ENCODE measurements at regions not wholly inside any gene's neighbourhood (a gene's known extent, or its start where the extent isn't known, plus 50 kb on each side); places are given as distances from the start of the nearest gene placed in this dataset.
"Not testable (repeated sequence)": the region's sequence is repeated elsewhere in the genome, so short reads cannot be mapped to it uniquely, and the experiment has no call there.

DNA sequence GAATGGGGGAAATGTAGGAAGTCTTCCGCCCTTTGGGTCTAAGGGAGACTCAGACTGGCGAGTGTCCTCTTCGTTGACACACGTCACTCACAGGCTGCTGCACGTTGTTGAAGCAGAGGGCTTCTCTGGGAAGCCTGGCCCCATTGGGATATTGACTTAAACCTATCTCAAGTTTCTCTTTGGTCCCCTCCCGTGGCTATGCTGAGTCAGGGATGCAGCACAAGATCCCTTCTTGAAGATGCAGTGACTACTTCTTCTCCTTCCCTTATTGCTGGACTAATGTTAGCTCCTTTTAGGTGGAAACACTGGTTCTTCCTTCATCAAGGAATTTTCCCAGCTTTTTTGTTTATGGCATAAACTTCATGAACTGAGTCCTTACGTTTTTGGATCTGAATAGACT, 89.8 kb upstream of the CCDC71L start:
- DNase-seq = no peak

DNA sequence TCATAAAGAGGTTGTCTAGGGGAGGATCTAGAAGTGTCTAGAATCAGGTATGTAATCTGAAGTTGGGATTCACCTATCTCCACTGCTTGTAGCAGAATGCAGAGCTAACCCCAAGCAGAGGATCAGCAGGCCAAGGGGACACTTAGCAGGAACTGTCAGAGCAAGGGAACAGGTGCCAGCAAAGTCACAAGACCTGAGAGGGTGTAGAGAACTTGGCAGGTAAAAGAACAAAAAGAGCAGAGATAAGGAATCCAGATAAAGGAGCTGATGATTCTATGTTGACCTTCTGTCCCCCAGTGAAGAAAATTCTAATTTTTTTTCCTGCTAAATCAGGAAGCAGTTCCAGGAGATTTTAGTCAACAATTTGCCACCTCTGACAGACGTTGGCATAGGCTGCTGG, 91.4 kb upstream of the CCDC71L start:
- no peak for DNase-seq

GRCh38 chr7:106755024-106755423, 94.1 kb upstream of the CCDC71L start:
- DNase-seq = not testable (repeated sequence)

GRCh38 chr7:106755641-106756040, 94.7 kb upstream of the CCDC71L start:
- no peak for DNase-seq

DNA sequence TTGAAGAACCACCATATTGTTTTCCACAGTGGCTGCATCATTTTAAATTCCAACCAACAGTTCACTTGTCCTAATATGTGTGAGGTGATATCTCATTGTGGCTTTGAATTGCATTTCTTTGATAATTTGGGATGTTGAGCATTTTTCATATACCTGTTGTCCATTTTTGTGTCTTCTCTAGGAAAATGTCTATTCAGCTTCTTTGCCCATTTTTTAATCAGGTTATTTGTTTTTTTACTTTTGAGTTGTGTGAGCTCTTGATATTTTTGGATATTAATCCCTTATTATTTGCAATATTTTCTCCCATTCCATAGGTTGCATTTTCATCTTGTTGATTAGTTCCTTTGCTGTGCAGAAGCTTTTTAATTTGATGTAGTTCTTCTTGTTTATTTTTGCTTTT, 95.1 kb upstream of the CCDC71L start:
- no peak for DNase-seq

GRCh38 chr7:106756884-106757283, 95.9 kb upstream of the CCDC71L start:
- DNase-seq = no peak

- no peak for DNase-seq
Observed at GRCh38 chr7:106757846-106758245, 96.9 kb upstream of the CCDC71L start.

DNA sequence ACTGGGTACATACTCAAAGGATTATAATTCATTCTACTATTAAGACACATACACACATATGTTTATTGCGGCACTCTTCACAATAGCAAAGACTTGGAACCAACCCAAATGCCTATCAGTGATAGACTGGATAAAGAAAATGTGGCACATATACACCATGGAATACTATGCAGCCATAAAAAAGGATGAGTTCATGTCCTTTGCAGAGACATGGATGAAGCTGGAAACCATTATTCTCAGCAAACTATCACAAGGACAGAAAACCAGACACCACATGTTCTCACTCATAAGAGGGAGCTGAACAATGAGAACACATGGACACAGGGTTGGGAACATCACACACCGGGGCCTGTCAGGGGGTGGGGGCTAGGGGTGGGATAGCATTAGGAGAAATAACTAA, 101.9 kb upstream of the CCDC71L start:
- DNase-seq = not testable (repeated sequence)

GRCh38 chr7:106763717-106764116, 101.4 kb upstream of the PIK3CG start:
- no peak for DNase-seq

GRCh38 chr7:106765727-106766355, 99.2 kb upstream of the PIK3CG start:
- no peak for DNase-seq

DNA sequence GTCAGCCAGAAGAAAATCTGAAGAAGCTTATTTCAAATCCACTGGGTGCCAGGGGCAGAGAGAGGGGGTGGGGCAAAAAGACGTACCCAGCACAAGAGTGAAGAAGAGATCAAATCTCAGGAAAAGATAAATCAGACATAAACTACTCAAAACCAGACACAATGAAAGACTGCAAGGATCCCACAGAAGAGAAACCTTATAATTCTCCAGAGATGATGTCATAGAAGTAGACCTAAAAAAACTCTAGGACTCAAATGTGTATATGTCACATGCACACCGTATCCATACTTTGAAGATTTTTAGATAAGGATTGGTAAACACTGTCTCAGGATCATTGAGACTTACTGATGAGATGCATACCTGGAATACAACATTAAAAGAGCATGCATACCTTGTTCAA, 98.5 kb upstream of the PIK3CG start:
- no peak for DNase-seq

DNA sequence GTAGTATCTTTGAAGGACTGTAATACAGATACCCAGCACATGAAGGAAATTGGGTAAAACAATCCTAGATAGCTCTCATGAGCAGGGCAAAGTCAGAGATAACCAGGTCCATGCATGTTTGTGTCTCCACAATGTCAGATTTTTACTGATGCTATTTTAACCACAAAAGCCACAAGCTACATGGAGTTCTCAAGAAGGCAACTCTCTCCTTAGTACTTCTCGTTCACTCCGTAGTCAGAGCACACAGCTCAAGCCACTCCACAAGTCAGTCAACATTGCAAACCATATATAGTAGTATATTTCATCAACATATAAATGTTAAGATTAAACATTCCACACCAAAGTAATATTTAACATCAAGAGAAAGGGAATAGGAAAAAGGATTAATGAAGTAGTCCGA, 98.0 kb upstream of the PIK3CG start:
- DNase-seq = no peak

DNA sequence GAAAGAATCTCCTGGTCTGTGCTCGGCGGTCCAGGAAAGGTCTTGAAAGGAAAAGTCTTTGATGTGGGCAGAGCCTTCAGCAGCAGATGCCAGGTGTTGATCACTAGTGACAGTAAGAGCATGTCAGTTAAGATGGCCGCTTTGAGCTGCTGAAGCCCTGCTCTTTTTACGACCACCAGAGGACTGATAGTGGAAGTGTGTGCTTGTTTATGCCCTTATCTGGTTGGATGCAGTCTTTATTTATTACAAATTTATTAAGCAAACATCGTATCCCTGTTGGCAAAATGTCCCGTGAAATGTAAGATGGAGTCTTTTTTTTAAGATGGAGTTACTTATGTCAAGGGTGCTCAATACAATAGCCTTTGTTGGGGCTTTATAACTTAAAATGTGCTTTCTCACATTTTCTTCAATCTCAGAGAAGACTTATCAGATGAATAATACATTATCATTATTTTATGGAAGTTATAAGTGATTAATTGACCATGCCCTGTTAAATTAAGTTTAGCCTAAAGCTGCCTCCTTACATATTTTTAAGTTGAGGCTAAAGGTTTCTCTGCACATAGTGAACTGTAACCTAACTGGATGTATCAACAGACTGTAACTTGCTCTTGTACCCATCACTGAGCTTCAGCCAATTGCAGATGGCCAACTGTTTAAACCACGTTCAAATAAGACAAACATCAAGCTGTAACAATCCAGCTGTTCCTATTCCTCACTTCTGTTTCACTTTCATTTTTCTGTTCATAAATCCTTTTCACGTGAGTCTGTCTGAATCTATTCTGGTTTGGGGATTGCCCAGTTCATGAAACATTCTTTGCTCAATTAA, 97.4 kb upstream of the PIK3CG start:
- no peak for DNase-seq

GRCh38 chr7:106768324-106768751, 96.7 kb upstream of the PIK3CG start:
- no peak for DNase-seq

DNA sequence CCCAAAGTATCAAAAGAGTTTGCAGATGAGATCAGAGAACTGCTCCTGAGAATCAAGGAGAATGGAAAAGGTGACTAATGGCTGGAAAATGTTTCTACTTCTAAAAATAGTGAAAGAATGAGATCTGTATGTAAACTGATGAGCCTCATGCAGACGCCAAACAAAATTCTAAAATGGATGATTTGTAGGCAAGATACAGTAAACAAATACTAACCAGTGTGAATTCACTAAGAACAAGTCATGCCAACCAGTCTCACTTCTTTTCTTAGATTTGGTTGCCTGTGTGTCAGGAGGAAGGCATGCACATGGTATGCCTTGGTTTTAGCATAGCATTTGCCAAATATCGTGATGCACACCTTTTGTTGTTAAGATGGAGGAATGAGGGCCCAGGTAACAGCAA, 94.9 kb upstream of the PIK3CG start:
- no peak for DNase-seq

GRCh38 chr7:106772655-106773108, 92.4 kb upstream of the PIK3CG start:
- DNase-seq = no peak

DNA sequence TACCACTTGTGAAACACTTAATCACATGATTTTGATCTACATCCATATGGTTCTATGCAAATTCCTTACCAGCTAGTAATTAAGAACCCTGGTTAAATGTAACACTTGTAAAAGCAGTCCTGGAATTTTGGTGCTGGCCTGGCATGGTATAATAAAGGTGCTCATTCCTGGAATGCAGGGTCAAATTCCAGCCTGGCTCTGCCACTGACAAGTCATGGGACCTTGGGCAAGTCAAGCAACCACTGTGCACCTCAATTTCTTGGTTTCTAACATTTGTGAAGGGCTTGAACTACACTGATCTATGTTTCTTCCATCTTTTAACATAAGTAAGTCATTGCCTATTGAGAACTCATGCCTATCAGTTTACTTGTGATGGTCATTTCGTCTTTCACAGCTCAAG, 91.9 kb upstream of the PIK3CG start:
- no peak for DNase-seq

DNA sequence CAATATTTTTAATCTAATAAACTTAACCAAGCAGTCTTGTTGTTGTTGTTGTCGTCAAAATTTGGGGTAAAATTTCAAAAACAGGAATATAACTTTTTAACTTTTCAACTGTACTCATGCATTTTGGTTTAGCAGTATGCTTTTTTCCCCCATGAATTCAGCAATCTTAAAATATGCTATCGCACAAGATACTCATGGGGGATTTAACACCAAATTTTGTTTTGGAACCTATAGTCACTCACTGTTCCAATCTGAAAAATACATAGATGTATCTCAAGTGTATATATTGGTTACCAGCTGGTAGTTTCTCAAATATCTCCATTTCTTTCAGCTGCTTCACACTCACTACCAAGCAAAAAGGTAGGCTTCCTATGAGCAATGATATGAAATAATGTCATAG, 91.4 kb upstream of the PIK3CG start:
- no peak for DNase-seq

GRCh38 chr7:106774213-106774767, 90.8 kb upstream of the PIK3CG start:
- DNase-seq = no peak

DNA sequence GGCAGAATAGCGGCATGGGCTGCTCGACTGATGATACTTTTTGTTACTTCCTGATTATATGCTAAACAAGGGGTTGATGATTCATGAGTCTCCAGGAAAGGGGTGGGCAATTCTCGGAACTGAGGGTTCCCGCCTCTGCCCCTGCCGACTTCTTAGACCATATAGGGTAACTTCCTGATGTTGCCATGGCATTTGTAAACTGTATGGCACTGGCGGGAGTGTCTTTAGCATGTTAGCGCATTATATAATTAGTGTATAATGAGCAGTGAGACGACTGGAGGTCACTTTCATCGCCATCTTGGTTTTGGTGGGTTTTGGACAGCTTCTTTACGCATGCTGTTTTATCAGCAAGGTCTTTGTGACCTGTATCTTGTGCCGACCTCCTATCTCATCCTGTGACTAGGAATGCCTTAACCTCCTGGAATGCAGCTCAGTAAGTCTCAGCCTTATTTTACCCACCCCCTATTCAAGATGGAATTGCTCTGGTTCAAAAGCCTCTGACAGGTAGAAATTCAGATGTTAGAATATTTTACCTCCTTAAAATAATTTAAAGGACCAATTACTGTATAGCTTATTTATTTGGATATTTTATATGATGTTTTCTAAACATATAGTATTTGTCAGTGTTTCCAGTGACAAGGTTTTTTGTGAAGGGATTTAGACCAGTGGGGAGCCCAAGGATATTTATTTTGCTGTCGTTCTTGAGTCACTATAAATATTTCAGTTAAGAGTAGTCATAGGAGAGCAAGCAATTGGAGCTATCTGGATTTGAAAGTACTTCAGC, 90.1 kb upstream of the PIK3CG start:
- DNase-seq = peak; percentile 53

DNA sequence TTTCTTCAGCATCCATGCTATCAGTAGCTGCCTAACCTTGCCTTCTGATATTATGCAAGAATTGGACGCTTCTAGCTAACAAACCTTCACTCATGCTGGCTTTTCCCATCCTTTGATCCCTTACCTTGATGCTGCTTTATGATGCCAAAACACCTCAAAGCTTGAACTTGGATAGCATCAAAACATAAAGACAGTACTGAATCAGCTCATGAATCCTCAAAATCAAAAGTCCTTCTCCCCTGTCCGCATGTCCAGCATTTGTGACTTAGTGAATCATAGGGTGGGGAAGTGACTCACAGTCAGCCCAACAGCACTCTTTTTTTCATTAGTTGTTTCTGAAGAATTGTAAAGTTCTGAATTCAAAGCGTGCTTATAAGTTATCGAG, 89.5 kb upstream of the PIK3CG start:
- DNase-seq = no peak

DNA sequence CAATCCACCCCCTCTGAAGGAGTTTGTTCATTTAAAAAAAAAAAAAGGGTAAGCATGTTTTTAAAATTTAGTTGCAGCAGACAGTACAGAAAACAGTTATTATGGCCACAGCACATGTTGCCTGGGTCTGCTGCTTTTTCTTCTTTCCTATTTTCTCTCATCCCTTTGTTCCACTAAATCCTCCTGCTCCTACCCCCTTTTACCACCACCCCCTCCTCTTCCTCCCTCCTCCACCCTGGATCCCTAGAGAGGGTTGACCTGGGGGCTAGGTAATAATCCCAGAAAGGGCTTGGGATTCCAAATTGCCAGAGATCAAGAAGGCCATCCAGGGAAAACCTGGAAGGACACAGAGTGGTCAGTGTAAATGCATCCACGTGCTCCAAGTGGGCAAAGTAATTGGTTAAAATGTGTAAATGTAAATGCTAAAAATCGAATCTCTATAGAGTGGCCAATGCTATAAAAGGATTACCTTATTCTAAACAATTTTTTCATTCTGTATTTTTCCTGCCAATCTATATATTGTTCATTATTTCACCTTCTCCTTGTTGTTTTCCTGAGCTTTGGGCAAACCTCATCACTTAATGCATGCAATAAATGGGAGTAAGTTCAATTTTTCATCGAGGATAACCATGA, 89.0 kb upstream of the PIK3CG start:
- DNase-seq = no peak

Data from stimulated activated CD4-positive, alpha-beta T cell treated with anti-CD3 and anti-CD28 coated beads, Interleukin-1b, Interleukin-23, amount 100 ng/mL, for 48 hours (primary cell).